ENCODE measurements at regions not wholly inside any gene's neighbourhood (a gene's known extent, or its start where the extent isn't known, plus 50 kb on each side); places are given as distances from the start of the nearest gene placed in this dataset.

DNA sequence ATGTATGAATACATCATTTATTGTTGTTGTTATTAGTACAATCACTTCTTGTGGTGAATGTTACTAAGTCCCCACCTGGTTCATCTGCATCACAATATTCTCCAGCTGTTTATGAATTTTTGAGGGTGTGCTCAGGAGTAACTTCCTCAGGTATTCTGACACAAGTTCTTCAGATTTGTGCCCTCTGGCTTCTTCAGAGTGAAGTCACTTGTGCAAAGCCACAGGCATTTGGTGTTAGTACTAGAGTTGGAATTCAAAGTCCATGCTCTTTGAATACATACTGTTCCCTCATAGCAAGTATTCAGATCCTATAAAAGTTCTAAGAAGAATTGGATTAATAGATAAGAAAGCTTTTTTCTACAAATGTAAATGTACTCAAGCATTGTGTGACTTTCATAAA lies 150.3 kb upstream of the AVPR1A start:
- in situ Hi-C loops (cut with MboI; ENCODE audit: low sequenced_read_pairs, unreplicated experiment): no loop called here
- TF ChIP-seq, protein P1, sequence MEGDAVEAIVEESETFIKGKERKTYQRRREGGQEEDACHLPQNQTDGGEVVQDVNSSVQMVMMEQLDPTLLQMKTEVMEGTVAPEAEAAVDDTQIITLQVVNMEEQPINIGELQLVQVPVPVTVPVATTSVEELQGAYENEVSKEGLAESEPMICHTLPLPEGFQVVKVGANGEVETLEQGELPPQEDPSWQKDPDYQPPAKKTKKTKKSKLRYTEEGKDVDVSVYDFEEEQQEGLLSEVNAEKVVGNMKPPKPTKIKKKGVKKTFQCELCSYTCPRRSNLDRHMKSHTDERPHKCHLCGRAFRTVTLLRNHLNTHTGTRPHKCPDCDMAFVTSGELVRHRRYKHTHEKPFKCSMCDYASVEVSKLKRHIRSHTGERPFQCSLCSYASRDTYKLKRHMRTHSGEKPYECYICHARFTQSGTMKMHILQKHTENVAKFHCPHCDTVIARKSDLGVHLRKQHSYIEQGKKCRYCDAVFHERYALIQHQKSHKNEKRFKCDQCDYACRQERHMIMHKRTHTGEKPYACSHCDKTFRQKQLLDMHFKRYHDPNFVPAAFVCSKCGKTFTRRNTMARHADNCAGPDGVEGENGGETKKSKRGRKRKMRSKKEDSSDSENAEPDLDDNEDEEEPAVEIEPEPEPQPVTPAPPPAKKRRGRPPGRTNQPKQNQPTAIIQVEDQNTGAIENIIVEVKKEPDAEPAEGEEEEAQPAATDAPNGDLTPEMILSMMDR (IDR thresholded peaks at IDR 0.05; ENCODE audit: borderline replicate concordance, control extremely low read depth, extremely low read depth, insufficient read depth, missing control alignments): no peak
- DNase-seq (ENCODE audit: low spot score): no peak

DNA sequence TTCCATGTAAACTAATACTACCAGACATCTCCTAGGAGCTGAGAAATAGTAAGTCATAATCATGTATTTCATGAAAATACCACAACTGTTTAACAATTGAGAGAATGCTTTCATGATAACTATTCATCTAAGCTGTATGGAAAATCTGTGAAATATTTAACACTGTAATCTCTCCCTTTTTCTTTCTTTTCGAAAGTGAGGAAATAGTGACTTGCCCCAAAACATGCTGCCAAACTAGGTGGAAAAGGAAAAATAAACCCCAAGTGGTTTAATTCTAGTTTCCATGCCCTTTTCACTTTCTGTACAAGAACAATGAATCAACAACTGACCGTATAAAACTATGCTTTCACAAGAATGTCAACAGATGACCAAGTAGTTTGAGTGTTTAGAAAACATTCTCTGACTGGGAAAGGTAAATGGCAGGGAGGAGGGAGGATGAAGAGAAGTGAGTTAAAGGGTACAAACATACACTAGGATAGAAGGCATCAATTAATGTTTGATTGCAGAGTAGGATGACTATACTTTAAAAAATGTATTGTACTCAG lies 147.5 kb upstream of the AVPR1A start:
- in situ Hi-C loops (cut with MboI; ENCODE audit: low sequenced_read_pairs, unreplicated experiment): no loop called here
- DNase-seq (ENCODE audit: low spot score): no peak
- TF ChIP-seq, protein P1 (IDR thresholded peaks at IDR 0.05; ENCODE audit: borderline replicate concordance, control extremely low read depth, extremely low read depth, insufficient read depth, missing control alignments): no peak

DNA sequence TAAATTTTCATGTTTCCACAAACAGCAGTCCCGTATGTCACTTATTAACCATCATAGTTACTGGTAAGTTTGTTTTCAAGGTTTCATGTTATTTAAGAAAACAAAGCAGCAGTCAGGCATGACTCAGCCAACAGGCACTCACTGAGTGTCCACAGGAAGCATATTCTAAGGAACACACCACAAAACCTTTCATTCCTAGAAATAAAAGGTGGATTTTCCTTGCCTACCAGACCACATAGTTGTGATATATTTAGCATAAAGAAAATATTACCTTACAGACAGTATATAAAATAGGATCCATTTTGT lies 143.3 kb upstream of the AVPR1A start:
- TF ChIP-seq, protein P1 (IDR thresholded peaks at IDR 0.05; ENCODE audit: borderline replicate concordance, control extremely low read depth, extremely low read depth, insufficient read depth, missing control alignments): no peak
- in situ Hi-C loops (cut with MboI; ENCODE audit: low sequenced_read_pairs, unreplicated experiment): no loop called here
- no peak for DNase-seq (ENCODE audit: low spot score)

DNA sequence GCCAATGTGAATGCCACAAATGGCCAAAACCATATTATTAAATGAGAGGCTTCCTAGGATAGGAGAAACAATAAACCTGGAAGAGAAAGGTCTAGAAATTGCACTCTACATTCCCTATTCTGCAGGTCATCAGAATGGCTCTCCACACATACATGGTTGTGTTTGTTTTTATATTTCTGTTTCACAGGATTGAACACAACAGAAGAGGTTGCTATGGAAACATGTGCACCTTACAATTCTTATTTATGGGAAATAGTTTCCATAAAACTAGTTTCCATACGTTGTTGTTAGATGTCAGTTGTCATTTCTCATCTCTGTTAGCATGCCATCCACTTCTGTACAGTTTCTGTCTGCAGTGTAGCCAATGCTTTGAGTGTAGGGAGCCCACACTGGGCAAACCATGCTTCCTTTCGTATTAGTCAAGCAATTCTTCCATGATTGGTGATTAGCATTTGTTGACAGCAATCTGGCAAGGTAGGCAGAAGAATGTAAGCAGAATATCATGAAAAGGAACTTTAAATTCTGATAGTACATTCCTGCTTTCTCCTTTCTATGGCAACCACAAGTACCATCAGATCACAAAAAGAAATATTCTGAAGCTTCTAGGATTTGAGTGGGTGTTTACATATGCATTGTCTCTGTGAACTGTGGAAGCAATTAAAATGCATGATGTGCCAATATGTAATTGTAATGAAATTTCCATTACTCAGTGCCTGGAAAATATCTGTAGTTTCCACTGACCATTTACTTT lies 141.6 kb upstream of the AVPR1A start:
- TF ChIP-seq, protein P1 (IDR thresholded peaks at IDR 0.05; ENCODE audit: borderline replicate concordance, control extremely low read depth, extremely low read depth, insufficient read depth, missing control alignments): no peak
- in situ Hi-C loops (cut with MboI; ENCODE audit: low sequenced_read_pairs, unreplicated experiment): no loop called here
- no peak for DNase-seq (ENCODE audit: low spot score)

DNA sequence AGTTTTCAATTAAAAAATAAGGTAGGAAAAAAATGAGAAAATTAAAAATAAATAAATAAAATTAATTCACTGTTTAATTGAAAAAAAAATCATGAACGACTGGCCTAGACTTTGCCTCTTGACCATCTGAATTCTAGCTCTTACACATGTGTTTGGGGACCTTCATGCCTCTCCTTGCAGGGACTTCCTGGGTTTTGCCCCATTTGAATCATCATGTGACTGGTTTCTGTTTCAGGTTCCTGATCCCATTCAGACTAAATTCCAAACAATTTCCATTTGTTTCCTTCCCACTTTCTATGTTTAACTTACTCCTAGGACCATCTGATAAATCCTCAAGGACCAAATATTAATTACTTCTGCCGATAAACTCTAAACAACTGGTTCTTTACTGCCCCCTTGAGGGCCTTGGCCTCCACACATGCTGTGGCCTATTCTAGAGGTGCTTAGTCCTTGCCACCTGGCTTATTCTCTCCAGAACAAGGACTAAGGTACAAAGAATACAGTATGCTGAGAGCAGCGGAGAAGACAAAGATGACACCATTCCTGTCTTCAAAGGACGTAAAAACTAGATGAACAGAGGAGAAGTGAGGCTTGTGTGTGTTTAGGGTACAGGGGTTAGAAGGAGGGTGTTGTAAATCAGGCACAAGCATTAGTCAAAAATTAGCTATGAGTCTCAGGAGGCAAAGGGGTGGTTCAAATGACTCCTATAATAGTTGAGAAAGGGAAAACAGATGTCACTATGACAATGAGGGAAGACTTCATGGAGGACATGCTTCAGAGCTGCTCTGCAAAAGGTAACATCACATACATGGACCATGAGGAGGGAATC lies 125.8 kb upstream of the AVPR1A start:
- in situ Hi-C loops (cut with MboI; ENCODE audit: low sequenced_read_pairs, unreplicated experiment): no loop called here
- DNase-seq (ENCODE audit: low spot score): peak; percentile 4
- TF ChIP-seq, protein P1 (IDR thresholded peaks at IDR 0.05; ENCODE audit: borderline replicate concordance, control extremely low read depth, extremely low read depth, insufficient read depth, missing control alignments): no peak

DNA sequence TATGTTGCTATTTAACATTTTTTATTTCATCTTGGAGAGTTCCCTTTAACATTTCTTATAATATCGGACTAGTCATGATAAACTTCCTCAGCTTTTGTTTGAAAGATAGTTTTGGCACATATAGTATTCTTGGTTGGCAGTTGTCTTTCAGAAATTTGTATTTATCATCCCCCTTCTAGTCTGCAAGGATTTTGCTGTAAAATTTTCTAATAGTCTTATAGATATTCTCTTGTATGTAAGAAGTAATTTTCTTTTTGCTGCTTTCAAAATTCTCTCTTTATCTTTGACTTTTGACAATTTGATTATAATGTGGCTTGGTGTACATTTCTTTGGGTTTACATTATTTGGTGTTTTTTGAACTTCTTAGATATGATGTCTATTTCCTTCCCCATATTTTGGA lies 116.0 kb upstream of the AVPR1A start:
- DNase-seq (ENCODE audit: low spot score): no peak
- TF ChIP-seq, protein P1 (IDR thresholded peaks at IDR 0.05; ENCODE audit: borderline replicate concordance, control extremely low read depth, extremely low read depth, insufficient read depth, missing control alignments): no peak
- in situ Hi-C loops (cut with MboI; ENCODE audit: low sequenced_read_pairs, unreplicated experiment): no loop called here
